ENCODE measurements at regions not wholly inside any gene's neighbourhood (a gene's known extent, or its start where the extent isn't known, plus 50 kb on each side); places are given as distances from the start of the nearest gene placed in this dataset.

- Histone ChIP-seq H3K9me3 (no peaks in the 10 kb centered on the region), H3K36me3 (ENCODE audit: control insufficient read depth in 2 of 2, extremely low read depth in 1 of 2, insufficient read depth in 1 of 2, low read length in 1 of 2) (no peaks in the 10 kb centered on the region), H3K27me3 (replicated peaks in 1 of 2; ENCODE audit: control insufficient read depth in 2 of 2, extremely low read depth in 1 of 2, insufficient read depth in 2 of 2, low read length in 1 of 2) (peaks cover 0 to 27% of the 10 kb centered on the region in 2 experiments), H3K4me3 (ENCODE audit: control insufficient read depth in 1 of 2, extremely low read depth in 1 of 2, low read length in 1 of 2) (no peak overlapping the region), H3K27ac (ENCODE audit: low read length) (no peak overlapping the region), H3K4me1 (ENCODE audit: control insufficient read depth in 1 of 2, extremely low read depth in 1 of 2, insufficient read depth in 2 of 2, low read length in 2 of 2) (no peaks in the 10 kb centered on the region)
- no peaks in the 10 kb centered on the region for H3K36me3 Mint-ChIP-seq
- ChIA-PET CTCF (no interaction called here), POLR2A (no interaction called here)
- ATAC-seq (replicated peaks in 1 of 4): no peak
- no peaks in the 10 kb centered on the region for H3K4me1 Mint-ChIP-seq
- peaks cover 7 to 11% of the 10 kb centered on the region in 2 donors for H3K27me3 Mint-ChIP-seq
- no peak overlapping the region for H3K27ac Mint-ChIP-seq
- H3K9me3 Mint-ChIP-seq: peaks cover 0 to 5% (median 5%) of the 10 kb centered on the region in 3 donors
- 100% methylated on average over 2 of the region's 9 CpGs for WGBS (ENCODE audit: insufficient coverage)
- DNase-seq: no peak
- H3K4me3 Mint-ChIP-seq: no peak overlapping the region
Observed at GRCh38 chr22:47816863-47817210, 1054.4 kb downstream of the TBC1D22A start.

DNA sequence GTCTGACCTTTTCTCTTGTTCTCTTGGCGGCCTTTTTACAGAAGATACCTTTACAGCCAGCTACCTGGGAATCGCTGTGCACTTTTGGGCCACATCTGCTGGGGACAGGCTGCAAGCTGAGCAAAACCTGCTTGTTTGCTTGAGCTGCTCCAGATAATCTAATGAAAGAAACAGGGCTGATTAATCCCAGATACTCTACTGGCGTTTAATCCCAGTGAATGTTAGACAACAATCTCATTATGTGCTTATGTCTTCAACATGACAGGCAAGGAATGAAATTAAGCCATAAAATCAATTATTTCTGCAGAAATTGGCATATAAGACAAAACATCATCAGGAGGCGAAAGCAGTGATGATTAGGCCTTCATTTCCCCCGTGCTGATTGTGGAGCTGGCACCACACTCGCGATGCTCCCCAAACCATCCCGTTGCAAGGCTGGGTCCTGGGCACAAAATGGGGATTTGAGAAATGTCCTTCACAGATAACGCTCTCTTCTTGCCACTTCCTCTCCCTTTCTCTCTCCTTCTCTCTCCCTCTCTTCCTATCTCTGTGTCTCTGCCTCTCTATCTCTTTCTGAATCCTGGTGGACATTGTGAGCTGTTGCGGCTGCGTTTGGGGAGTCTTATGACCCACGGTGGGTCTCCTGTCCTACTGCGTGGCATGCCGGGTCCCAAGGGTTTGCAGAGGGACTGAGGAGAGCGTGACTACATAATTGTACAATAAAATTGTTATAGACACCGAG, 1053.8 kb downstream of the TBC1D22A start:
- 90% methylated on average over 14 of the region's 16 CpGs for WGBS (ENCODE audit: insufficient coverage)
- ChIA-PET POLR2A (no interaction called here), CTCF (no interaction called here)

DNA sequence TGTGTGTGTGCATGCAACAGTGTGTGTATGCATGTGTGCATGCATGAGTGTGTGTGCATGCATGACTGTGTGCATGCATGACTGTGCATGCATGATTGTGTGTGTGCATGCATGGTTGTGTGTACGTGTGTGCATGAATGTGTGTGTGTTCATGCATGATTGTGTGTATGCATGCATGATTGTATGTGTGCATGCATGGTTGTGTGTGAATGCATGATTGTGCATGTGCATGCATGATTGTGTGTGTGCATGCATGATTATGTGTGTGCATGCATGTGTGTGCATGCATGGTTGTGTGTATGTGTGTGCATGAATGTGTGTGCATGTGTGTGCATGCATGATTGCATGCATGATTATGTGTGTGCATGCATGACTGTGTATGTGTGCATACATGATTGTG, 1052.0 kb downstream of the TBC1D22A start:
- Mint-ChIP-seq H3K9me3 (peaks cover 0 to 5% (median 5%) of the 10 kb centered on the region in 3 donors), H3K27me3 (peaks cover 8 to 11% of the 10 kb centered on the region in 2 donors), H3K4me3 (no peak overlapping the region), H3K4me1 (no peaks in the 10 kb centered on the region), H3K36me3 (no peaks in the 10 kb centered on the region), H3K27ac (no peak overlapping the region)
- Histone ChIP-seq H3K36me3 (ENCODE audit: control insufficient read depth in 2 of 2, extremely low read depth in 1 of 2, insufficient read depth in 1 of 2, low read length in 1 of 2) (no peaks in the 10 kb centered on the region), H3K4me3 (ENCODE audit: control insufficient read depth in 1 of 2, extremely low read depth in 1 of 2, low read length in 1 of 2) (no peak overlapping the region), H3K9me3 (no peaks in the 10 kb centered on the region), H3K27ac (ENCODE audit: low read length) (no peak overlapping the region), H3K4me1 (ENCODE audit: control insufficient read depth in 1 of 2, extremely low read depth in 1 of 2, insufficient read depth in 2 of 2, low read length in 2 of 2) (no peaks in the 10 kb centered on the region), H3K27me3 (replicated peaks in 1 of 2; ENCODE audit: control insufficient read depth in 2 of 2, extremely low read depth in 1 of 2, insufficient read depth in 2 of 2, low read length in 1 of 2) (peaks cover 0 to 37% of the 10 kb centered on the region in 2 experiments)
- ATAC-seq (replicated peaks in 1 of 4) (no peak), DNase-seq (no peak)
- ChIA-PET CTCF (no interaction called here), POLR2A (no interaction called here)
- 73% methylated on average over 1 of the region's 1 CpG for WGBS (ENCODE audit: insufficient coverage)

More for the DNA sequence above, 1053.8 kb downstream of the TBC1D22A start:
- H3K27ac ChIP-seq (ENCODE audit: low read length): no peak overlapping the region
- H3K9me3 ChIP-seq: no peaks in the 10 kb centered on the region
- no peak for DNase-seq
- Mint-ChIP-seq H3K4me1 (no peaks in the 10 kb centered on the region), H3K27me3 (peaks cover 7 to 12% of the 10 kb centered on the region in 2 donors), H3K4me3 (no peak overlapping the region), H3K36me3 (no peaks in the 10 kb centered on the region), H3K27ac (no peak overlapping the region), H3K9me3 (peaks cover 0 to 5% (median 5%) of the 10 kb centered on the region in 3 donors)
- no peaks in the 10 kb centered on the region for H3K4me1 ChIP-seq (ENCODE audit: control insufficient read depth in 1 of 2, extremely low read depth in 1 of 2, insufficient read depth in 2 of 2, low read length in 2 of 2)
- H3K4me3 ChIP-seq (ENCODE audit: control insufficient read depth in 1 of 2, extremely low read depth in 1 of 2, low read length in 1 of 2): no peak overlapping the region
- H3K36me3 ChIP-seq (ENCODE audit: control insufficient read depth in 2 of 2, extremely low read depth in 1 of 2, insufficient read depth in 1 of 2, low read length in 1 of 2): no peaks in the 10 kb centered on the region
- peaks cover 0 to 27% of the 10 kb centered on the region in 2 experiments for H3K27me3 ChIP-seq (replicated peaks in 1 of 2; ENCODE audit: control insufficient read depth in 2 of 2, extremely low read depth in 1 of 2, insufficient read depth in 2 of 2, low read length in 1 of 2)
- ATAC-seq (replicated peaks in 1 of 4): no peak

DNA sequence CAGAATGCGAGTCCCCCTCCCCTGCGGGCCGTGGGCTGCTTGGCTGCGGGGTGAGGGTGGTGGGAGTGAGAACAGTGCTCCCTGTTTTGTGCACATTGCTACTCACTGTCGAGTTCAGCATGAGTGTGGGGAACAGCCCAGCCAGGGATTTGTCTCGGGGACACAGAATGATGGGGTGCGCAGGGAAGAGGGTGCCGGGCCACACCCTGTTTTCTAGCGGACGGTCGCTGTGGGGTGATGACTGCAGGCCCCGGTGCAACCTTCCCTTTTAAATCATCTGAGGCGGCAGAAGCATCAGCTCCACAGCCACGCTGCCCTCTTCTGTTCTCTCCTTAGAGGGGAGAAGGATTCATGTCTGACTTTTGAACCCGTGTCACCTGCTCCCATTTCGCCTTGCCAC, 1051.2 kb downstream of the TBC1D22A start:
- Mint-ChIP-seq H3K4me3 (no peak overlapping the region), H3K27me3 (peaks cover 8 to 11% of the 10 kb centered on the region in 2 donors), H3K36me3 (no peaks in the 10 kb centered on the region), H3K27ac (no peak overlapping the region), H3K4me1 (no peaks in the 10 kb centered on the region), H3K9me3 (peaks cover 0 to 5% (median 5%) of the 10 kb centered on the region in 3 donors)
- no peaks in the 10 kb centered on the region for H3K36me3 ChIP-seq (ENCODE audit: control insufficient read depth in 2 of 2, extremely low read depth in 1 of 2, insufficient read depth in 1 of 2, low read length in 1 of 2)
- H3K27ac ChIP-seq (ENCODE audit: low read length): no peak overlapping the region
- H3K4me3 ChIP-seq (ENCODE audit: control insufficient read depth in 1 of 2, extremely low read depth in 1 of 2, low read length in 1 of 2): no peak overlapping the region
- DNase-seq: no peak
- 85% methylated on average over 9 of the region's 16 CpGs for WGBS (ENCODE audit: insufficient coverage)
- no peaks in the 10 kb centered on the region for H3K4me1 ChIP-seq (ENCODE audit: control insufficient read depth in 1 of 2, extremely low read depth in 1 of 2, insufficient read depth in 2 of 2, low read length in 2 of 2)
- POLR2A ChIA-PET: no interaction called here
- peaks cover 0 to 39% of the 10 kb centered on the region in 2 experiments for H3K27me3 ChIP-seq (replicated peaks in 1 of 2; ENCODE audit: control insufficient read depth in 2 of 2, extremely low read depth in 1 of 2, insufficient read depth in 2 of 2, low read length in 1 of 2)
- no peak for ATAC-seq (replicated peaks in 1 of 4)
- CTCF ChIA-PET: no interaction called here
- H3K9me3 ChIP-seq: no peaks in the 10 kb centered on the region

- Histone ChIP-seq H3K27me3 (replicated peaks in 1 of 2; ENCODE audit: control insufficient read depth in 2 of 2, extremely low read depth in 1 of 2, insufficient read depth in 2 of 2, low read length in 1 of 2) (peaks cover 0 to 46% of the 10 kb centered on the region in 2 experiments), H3K4me1 (ENCODE audit: control insufficient read depth in 1 of 2, extremely low read depth in 1 of 2, insufficient read depth in 2 of 2, low read length in 2 of 2) (no peaks in the 10 kb centered on the region), H3K27ac (ENCODE audit: low read length) (no peak overlapping the region), H3K4me3 (ENCODE audit: control insufficient read depth in 1 of 2, extremely low read depth in 1 of 2, low read length in 1 of 2) (no peak overlapping the region), H3K9me3 (no peaks in the 10 kb centered on the region), H3K36me3 (ENCODE audit: control insufficient read depth in 2 of 2, extremely low read depth in 1 of 2, insufficient read depth in 1 of 2, low read length in 1 of 2) (no peaks in the 10 kb centered on the region)
- ATAC-seq (replicated peaks in 1 of 4) (no peak), DNase-seq (no peak)
- Mint-ChIP-seq H3K4me3 (no peak overlapping the region), H3K36me3 (no peaks in the 10 kb centered on the region), H3K9me3 (no peaks in the 10 kb centered on the region), H3K27ac (no peak overlapping the region), H3K27me3 (peaks cover 8 to 17% of the 10 kb centered on the region in 2 donors), H3K4me1 (no peaks in the 10 kb centered on the region)
- CTCF ChIA-PET: no interaction called here
- POLR2A ChIA-PET: no interaction called here
- 69% methylated on average over 2 of the region's 7 CpGs for WGBS (ENCODE audit: insufficient coverage)
Observed at GRCh38 chr22:47811971-47812370, 1049.5 kb downstream of the TBC1D22A start.

GRCh38 chr22:47810505-47811500, 1048.4 kb downstream of the TBC1D22A start:
- Histone ChIP-seq H3K27me3 (replicated peaks in 1 of 2; ENCODE audit: control insufficient read depth in 2 of 2, extremely low read depth in 1 of 2, insufficient read depth in 2 of 2, low read length in 1 of 2) (peaks cover 0 to 45% of the 10 kb centered on the region in 2 experiments), H3K9me3 (no peaks in the 10 kb centered on the region), H3K27ac (ENCODE audit: low read length) (no peak overlapping the region), H3K4me3 (ENCODE audit: control insufficient read depth in 1 of 2, extremely low read depth in 1 of 2, low read length in 1 of 2) (no peak overlapping the region), H3K36me3 (ENCODE audit: control insufficient read depth in 2 of 2, extremely low read depth in 1 of 2, insufficient read depth in 1 of 2, low read length in 1 of 2) (no peaks in the 10 kb centered on the region), H3K4me1 (ENCODE audit: control insufficient read depth in 1 of 2, extremely low read depth in 1 of 2, insufficient read depth in 2 of 2, low read length in 2 of 2) (no peaks in the 10 kb centered on the region)
- Mint-ChIP-seq H3K4me3 (no peak overlapping the region), H3K4me1 (no peaks in the 10 kb centered on the region), H3K9me3 (no peaks in the 10 kb centered on the region), H3K27ac (no peak overlapping the region), H3K27me3 (peaks cover 10 to 14% of the 10 kb centered on the region in 2 donors), H3K36me3 (no peaks in the 10 kb centered on the region)
- DNase-seq: no peak
- ATAC-seq (replicated peaks in 1 of 4): no peak
- CTCF ChIA-PET: no interaction called here
- WGBS (ENCODE audit: insufficient coverage): 67% methylated on average over 16 of the region's 24 CpGs
- POLR2A ChIA-PET: no interaction called here

All from T-cell (primary cell).